Chondrocyte (in vitro differentiated cells): ENCODE measurements at regions not wholly inside any gene's neighbourhood (a gene's known extent, or its start where the extent isn't known, plus 50 kb on each side); places are given as distances from the start of the nearest gene placed in this dataset.

Source experiments
- DNase-seq: peaks from one replicate; pipeline ENCODE4 v3.0.0; 2021; ENCODE audit warnings: mixed read lengths, low spot score
- H3K27ac Mint-ChIP-seq: one replicate; pipeline ENCODE4 v1.8.0; 2021; ENCODE audit warnings: mild to moderate bottlenecking, moderate library complexity, mixed read lengths; ENCODE audit not compliant: unreplicated experiment
- H3K27me3 Mint-ChIP-seq: 2 replicates; pipeline ENCODE4 v1.8.0; 2021; ENCODE audit warnings: low read depth, mixed read lengths
- H3K36me3 Mint-ChIP-seq: 2 replicates; pipeline ENCODE4 v1.8.0; 2021; ENCODE audit warnings: low read depth, mixed read lengths
- H3K4me1 Mint-ChIP-seq: 2 replicates; pipeline ENCODE4 v1.8.0; 2021; ENCODE audit warnings: low read depth, mild to moderate bottlenecking, mixed read lengths
- H3K4me3 Mint-ChIP-seq: one replicate; pipeline ENCODE4 v1.8.0; 2021; ENCODE audit warnings: mild to moderate bottlenecking, moderate library complexity, mixed read lengths; ENCODE audit not compliant: unreplicated experiment
- H3K9me3 Mint-ChIP-seq: 2 replicates; pipeline ENCODE4 v1.8.0; 2021; ENCODE audit warnings: low read depth, mixed read lengths
- TF ChIP-seq, protein P1 (sequence below): fragments of 200-600 bp; sonication (generic); IDR thresholded peaks from 2 replicates; pipeline ENCODE4 v1.5.0; 2021; ENCODE audit warnings: antibody characterized with exemption, mild to moderate bottlenecking, moderate library complexity

DNA sequence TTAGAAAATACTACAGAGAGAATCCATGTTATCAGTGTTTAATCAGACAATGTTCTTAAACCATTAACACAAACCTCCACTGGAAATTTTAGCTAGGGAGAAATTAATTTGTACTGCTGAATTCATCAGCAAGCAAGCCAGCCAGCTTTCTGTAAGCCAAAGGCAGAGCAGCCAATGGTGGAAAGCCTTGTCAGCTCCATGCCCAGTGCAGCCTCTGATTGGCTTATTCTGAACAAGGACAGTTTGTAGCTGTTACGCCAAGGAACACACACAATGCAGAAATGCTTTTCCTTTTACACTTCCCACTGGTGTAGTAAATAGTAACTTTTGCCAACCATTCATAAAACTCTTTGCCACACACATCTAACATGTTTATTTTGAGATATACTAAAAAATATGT lies 265.0 kb downstream of the TENT5A start:
- peaks cover 2% of the 10 kb centered on the region for H3K36me3 Mint-ChIP-seq
- H3K4me1 Mint-ChIP-seq: peaks cover 4% of the 10 kb centered on the region
- no peak for DNase-seq
- TF ChIP-seq, protein P1, sequence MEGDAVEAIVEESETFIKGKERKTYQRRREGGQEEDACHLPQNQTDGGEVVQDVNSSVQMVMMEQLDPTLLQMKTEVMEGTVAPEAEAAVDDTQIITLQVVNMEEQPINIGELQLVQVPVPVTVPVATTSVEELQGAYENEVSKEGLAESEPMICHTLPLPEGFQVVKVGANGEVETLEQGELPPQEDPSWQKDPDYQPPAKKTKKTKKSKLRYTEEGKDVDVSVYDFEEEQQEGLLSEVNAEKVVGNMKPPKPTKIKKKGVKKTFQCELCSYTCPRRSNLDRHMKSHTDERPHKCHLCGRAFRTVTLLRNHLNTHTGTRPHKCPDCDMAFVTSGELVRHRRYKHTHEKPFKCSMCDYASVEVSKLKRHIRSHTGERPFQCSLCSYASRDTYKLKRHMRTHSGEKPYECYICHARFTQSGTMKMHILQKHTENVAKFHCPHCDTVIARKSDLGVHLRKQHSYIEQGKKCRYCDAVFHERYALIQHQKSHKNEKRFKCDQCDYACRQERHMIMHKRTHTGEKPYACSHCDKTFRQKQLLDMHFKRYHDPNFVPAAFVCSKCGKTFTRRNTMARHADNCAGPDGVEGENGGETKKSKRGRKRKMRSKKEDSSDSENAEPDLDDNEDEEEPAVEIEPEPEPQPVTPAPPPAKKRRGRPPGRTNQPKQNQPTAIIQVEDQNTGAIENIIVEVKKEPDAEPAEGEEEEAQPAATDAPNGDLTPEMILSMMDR: no peak
- H3K27me3 Mint-ChIP-seq: peaks cover 10% of the 10 kb centered on the region
- no peak overlapping the region for H3K4me3 Mint-ChIP-seq
- H3K9me3 Mint-ChIP-seq: no peaks in the 10 kb centered on the region
- no peak overlapping the region for H3K27ac Mint-ChIP-seq

DNA sequence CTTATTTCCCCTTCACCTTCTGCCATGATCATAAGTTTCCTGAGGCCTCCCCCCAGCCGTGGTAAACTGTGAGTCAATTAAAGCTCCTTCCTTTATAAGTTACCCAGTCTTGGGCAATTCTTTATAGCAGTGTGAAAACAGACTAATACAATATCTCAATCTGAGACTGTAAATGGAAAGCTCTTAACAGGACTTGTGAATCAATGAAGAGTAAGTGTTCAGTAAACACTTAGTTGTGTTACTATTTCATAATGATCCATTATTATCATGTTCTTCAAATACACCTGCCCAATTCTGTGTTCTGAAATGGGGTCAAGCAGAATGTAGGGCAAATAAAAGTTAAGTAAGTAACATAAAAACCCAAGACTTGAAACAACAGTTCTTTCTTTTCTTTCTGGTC lies 266.2 kb downstream of the TENT5A start:
- TF ChIP-seq, protein P1: no peak
- H3K36me3 Mint-ChIP-seq: peaks cover 2% of the 10 kb centered on the region
- no peak for DNase-seq
- no peaks in the 10 kb centered on the region for H3K9me3 Mint-ChIP-seq
- no peak overlapping the region for H3K27ac Mint-ChIP-seq
- no peak overlapping the region for H3K4me3 Mint-ChIP-seq
- no peaks in the 10 kb centered on the region for H3K4me1 Mint-ChIP-seq
- peaks cover 10% of the 10 kb centered on the region for H3K27me3 Mint-ChIP-seq

DNA sequence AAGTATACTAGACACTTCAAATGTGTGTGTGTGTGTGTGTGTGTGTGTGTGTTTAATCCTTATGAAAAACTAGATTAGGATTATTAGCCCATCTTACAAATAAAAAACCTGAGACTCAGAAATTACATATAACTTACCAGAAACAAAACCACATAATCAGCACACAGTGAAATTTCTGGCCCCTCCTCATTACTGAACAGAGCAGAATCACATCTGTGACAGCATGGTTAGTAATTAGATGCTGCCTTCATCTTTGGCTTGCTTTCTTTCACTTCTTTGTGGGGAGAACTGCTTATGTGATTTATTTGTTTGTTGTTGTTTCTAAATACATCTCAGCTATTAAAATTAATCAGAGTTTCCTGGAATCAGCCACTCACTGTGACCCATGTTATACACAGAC lies 267.1 kb downstream of the TENT5A start:
- peaks cover under 1% of the 10 kb centered on the region for H3K4me1 Mint-ChIP-seq
- H3K27me3 Mint-ChIP-seq: peaks cover 10% of the 10 kb centered on the region
- no peak overlapping the region for H3K27ac Mint-ChIP-seq
- peaks cover 2% of the 10 kb centered on the region for H3K36me3 Mint-ChIP-seq
- no peaks in the 10 kb centered on the region for H3K9me3 Mint-ChIP-seq
- no peak overlapping the region for H3K4me3 Mint-ChIP-seq
- DNase-seq: no peak
- TF ChIP-seq, protein P1: no peak

DNA sequence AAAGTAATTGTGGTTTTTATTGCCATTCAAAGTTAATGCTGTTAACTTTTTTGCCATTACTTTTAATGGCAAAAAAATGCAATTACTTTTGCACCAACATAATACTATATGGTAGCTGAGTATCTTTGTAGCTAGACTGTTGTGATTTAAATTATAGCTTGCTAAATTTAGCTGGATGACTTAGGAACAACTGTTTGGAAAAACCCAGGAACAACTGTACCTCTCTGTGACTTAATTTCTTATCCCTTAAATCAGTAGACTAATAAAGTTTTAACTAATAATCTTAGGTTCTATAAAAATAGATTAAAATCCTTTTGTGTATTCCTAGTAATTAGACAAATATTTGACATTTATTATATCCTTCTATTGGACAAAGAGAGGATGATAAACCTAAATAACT lies 268.2 kb downstream of the TENT5A start:
- H3K36me3 Mint-ChIP-seq: peaks cover 2% of the 10 kb centered on the region
- H3K27me3 Mint-ChIP-seq: peaks cover 6% of the 10 kb centered on the region
- H3K27ac Mint-ChIP-seq: no peak overlapping the region
- H3K9me3 Mint-ChIP-seq: no peaks in the 10 kb centered on the region
- no peak overlapping the region for H3K4me3 Mint-ChIP-seq
- no peak for DNase-seq
- TF ChIP-seq, protein P1: no peak
- peaks cover 6% of the 10 kb centered on the region for H3K4me1 Mint-ChIP-seq

DNA sequence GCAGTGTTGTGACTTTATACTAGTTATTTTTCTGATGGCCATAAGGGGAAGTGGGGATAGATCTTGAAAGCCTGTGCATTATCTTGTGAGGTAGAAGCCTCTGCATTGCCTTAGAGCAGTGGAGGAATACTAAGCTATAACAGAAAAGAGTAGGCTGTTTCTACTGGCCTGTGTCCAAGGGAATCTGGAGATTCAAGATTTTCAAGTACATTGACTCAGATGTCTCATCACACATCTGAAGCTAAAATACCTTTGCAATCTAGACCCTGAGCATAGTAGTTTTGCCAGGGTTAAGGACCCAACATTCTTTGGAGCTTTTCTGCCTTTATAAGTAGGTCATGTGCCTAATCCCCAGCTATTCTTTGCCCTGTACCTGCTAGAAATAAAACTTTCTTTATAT lies 272.3 kb downstream of the TENT5A start:
- H3K27ac Mint-ChIP-seq: no peak overlapping the region
- TF ChIP-seq, protein P1: no peak
- peaks cover 3% of the 10 kb centered on the region for H3K27me3 Mint-ChIP-seq
- no peaks in the 10 kb centered on the region for H3K36me3 Mint-ChIP-seq
- no peak for DNase-seq
- peaks cover 9% of the 10 kb centered on the region for H3K4me1 Mint-ChIP-seq
- H3K4me3 Mint-ChIP-seq: no peak overlapping the region
- H3K9me3 Mint-ChIP-seq: no peaks in the 10 kb centered on the region
